HG02885 (cell line): ENCODE measurements at regions not wholly inside any gene's neighbourhood (a gene's known extent, or its start where the extent isn't known, plus 50 kb on each side); places are given as distances from the start of the nearest gene placed in this dataset.
"Not testable (repeated sequence)": the region's sequence is repeated elsewhere in the genome, so short reads cannot be mapped to it uniquely, and the experiment has no call there.

Source experiments
- ATAC-seq: cut with Tn5 transposase; IDR thresholded peaks from one replicate; pipeline ENCODE4 v1.9.1; 2021; ENCODE audit warnings: mild to moderate bottlenecking; ENCODE audit not compliant: unreplicated experiment, poor library complexity

GRCh38 chr1:233435622-233436021 lies 108.1 kb downstream of the MAP3K21 start:
- no peak for ATAC-seq

- ATAC-seq, result no peak
Measured at GRCh38 chr1:233439721-233440120, 112.2 kb downstream of the MAP3K21 start.

GRCh38 chr1:233440951-233441401 lies 113.5 kb downstream of the MAP3K21 start:
- no peak for ATAC-seq

DNA sequence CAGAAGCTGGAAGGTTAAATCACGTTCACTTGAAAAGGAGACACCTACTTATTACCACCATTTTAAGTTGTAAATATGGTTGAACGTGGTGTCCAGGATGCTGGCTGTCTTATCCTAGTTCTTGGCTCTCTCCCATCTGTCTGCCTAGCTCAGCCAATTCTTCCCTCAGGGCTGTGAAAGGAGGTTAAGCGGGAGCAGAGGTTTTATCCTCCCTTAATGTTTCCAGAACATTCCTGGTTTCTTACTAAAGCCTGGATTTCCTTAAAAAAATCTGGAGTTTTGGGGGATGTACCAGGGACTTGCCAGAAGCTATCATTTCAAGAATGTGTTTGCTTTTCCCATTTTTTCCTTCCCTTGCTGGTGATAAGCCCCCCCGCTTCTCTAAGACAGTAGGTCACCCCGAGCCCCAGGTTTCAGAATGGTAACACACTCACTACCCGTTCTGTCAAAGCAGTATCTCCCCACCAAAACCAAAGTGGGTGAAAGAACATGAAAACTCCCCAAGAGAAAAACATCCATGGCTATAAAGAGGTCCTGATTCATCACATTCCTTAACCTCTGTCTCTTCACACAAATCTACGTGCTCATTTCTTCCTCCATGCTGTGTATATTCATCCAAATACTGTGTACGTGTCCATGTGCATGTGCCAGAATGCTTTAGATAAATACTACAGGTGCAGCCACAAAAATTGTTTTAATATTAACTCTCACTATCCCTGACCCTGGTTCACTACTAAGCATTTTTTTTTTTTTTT lies 114.7 kb downstream of the MAP3K21 start:
- no peak for ATAC-seq

DNA sequence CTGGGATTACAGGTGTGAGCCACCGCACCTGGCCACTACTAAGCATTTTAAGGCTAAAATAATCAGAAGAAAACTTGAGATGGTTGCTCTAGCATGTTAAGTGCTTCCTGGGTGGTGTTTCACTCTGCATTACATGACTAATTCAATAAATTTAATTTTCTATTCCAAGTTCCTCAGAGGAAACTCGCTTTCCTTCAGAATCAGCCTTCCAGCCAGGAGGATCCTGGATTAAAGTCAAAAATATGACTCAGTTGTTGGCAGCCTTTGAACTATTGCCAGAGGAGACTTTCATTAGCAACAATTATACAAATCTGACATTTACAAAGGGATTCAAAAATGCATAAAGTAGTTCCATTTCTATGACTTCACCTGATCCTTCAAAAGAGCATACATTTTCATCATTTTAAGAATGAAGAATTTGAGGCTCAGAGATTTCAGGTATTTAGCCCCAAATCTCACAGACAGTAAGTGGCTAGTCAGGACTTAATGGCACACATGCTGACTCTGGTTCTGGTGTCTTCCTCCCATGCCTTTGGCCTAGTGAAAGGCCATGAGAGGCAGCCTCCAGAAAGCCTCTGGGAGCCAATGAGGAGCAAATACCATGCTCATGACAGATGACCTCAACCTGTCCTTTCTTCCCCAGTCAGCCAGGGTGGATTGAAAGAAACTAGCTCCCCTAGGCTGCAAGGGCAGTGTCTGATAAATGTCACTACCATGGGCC lies 115.7 kb downstream of the MAP3K21 start:
- ATAC-seq, result no peak

- no peak for ATAC-seq
Measured at GRCh38 chr1:233444484-233444883, 117.0 kb downstream of the MAP3K21 start.

- ATAC-seq, result no peak
Measured at GRCh38 chr1:233445737-233446136, 118.2 kb downstream of the MAP3K21 start.

DNA sequence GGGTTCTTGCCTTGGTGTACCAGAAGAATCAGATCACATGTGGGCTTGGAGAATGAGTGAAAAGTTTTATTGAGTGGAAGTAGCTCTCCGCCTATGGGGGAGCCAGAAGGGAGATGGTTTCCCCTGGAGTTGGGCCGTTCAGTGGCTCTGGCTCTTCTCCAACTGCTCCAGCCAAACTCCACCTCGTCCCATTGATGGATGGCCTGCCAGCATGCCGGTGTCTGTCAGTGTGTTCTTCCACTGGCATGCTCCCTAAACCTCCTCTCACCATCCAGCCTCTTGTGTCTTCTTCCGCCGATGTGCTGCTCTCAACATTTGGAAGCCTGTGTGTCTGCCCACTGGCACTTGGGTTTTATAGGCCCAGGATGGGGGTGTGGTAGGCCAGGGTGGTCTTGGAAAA lies 119.4 kb downstream of the MAP3K21 start:
- no peak for ATAC-seq

DNA sequence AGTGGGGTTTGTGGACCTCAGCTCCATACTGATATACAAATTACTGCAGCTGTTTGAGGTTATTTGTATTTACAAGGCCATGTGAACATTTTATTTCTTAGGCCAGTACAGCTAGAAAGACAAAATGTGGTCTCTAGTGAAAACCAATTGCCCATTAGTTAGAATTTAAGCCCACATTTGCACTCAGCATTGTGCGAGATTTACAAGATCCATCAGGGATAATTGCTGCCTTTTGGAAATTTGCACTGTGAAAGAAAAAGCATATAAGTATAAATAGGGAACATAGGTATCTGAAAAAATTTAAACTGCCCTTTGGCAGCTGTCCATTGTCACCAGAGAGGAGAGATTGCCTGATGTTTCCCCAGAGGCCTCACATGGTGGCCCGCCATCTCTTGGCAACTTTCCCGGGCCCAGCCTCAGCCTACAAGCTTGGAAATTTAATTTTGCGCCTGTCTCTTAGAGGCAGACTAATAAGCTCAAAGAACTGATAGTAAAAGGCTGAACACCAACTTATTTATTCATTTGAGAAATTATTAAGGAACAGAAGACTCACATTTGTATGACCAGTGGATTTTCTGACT lies 120.7 kb downstream of the MAP3K21 start:
- no peak for ATAC-seq

DNA sequence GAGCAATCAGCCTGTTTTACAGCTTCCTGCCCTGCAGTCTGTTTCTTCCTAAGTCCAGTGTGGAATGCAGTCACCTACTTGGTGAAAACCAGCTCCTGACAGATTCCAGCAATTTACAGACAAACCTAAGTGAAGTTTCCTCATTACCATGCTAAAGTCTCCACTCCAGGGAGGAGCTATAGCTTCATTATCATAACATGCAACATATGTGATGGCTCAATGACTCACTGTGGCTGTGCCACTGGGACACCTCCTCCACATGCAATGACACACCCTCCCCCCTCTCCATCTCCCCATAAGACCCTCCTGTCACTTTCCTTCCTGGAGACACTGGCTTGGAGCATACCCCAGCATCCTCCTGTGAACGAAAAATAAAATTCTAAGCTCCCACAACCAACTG lies 125.2 kb downstream of the MAP3K21 start:
- ATAC-seq, result no peak

- ATAC-seq, result no peak
Measured at GRCh38 chr1:233453433-233454200, 126.1 kb downstream of the MAP3K21 start.

GRCh38 chr1:233459470-233459945 lies 132.0 kb downstream of the MAP3K21 start:
- ATAC-seq, result peak; percentile 78

DNA sequence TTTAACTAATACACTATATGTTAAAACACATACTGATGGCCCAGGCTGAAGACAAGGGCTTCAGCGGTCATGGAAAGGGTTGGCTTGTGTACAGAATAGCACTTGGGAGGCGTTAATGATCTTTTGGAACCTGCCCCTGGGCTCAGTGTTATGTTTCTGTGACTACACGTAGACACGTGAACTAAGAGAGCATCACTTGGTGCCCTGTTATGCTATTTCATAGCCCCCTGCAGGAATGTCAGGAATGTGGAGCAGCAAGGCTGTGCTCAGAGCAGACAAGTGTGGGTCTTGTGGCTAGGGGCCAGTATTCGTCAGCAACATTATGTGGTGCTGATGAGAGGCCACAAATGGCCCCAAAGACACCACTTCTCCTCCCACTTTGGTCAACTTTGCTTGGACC lies 132.4 kb downstream of the MAP3K21 start:
- ATAC-seq, result peak; percentile 3

GRCh38 chr1:233460692-233461091 lies 133.2 kb downstream of the MAP3K21 start:
- no peak for ATAC-seq

DNA sequence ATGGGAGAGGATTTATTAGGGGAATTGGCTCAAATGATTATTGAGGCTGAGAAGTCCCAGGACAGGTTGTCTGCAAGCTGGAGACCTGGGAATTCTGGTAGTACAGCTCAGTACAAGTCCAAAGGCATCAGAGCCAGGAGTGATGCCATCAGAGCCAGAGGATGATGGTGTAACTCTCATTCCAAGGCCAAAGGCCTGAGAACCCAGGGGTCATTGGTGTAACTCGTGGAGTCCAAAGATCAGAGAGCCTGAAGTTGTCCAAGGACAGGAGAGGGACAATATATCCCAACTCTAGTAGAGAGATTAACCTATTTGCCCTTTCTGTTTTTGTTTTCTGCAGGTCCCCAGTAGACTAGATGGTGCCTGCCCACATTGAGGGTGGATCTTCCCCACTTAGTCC lies 134.3 kb downstream of the MAP3K21 start:
- ATAC-seq, result no peak

DNA sequence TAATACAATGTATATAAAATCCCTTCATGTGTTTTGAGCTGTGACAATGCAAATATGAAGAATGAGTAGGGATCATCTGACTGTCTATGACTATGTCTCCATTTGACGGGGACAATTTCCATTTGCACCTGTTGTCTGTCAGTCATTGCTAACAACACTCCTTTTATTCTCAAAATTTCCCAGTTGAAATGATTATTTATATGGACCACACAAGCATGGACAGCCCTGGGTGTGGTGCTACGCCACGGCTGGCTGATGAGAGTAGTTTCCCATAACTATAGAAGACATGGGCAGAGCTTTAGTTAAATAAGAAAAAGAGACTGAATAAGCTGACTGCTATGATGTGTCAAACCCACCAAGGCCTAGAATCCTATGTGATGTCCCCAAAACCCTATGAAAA lies 135.8 kb downstream of the MAP3K21 start:
- ATAC-seq, result no peak

GRCh38 chr1:233465745-233466343 lies 138.3 kb downstream of the MAP3K21 start:
- ATAC-seq, result no peak

GRCh38 chr1:233470741-233471499 lies 143.0 kb upstream of the KCNK1 start:
- no peak for ATAC-seq

DNA sequence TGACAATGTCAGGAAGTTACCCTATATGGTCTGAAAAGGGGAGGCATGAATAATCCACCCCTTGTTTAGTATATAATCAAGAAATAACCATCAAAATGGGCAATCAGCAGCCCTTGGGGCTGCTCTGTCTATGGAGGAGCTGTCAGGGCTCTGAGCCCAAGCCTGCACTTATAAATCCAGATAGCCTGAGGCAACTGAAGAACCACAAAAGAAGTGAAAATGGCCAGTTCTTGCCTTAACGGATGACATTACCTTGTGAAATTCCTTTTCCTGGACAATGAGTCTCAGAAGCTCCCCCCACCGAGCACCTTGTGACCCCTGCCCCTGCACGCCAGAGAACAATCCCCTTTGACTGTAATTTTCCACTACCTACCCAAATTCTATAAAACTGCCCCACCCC lies 142.1 kb upstream of the KCNK1 start:
- ATAC-seq, result not testable (repeated sequence)
